ENCODE measurements at regions not wholly inside any gene's neighbourhood (a gene's known extent, or its start where the extent isn't known, plus 50 kb on each side); places are given as distances from the start of the nearest gene placed in this dataset.
"Not testable (repeated sequence)": the region's sequence is repeated elsewhere in the genome, so short reads cannot be mapped to it uniquely, and the experiment has no call there.

DNA sequence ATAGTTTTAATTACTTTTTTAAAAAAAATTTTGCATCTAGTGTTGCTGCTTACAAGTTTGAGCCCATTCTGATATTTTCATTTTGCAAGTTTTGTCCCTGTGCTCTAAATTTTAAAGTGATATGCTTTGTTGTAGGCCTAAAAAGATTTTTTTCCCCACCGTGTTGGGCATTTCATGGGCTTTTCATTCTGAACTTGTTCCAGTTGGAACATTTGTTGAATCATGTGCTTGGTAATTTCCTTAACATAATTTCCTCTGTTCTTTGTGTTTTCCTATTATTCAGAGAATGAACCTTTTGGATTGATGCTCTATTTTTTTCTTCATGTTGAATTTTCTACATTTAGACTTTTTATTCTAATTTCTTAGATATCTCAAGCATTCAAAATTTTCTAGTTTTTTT is 206.4 kb upstream of the SPRY2 start:
- H3K27me3 ChIP-seq (ENCODE audit: control insufficient read depth in 3 of 3, insufficient read depth in 3 of 3, low read length in 3 of 3): no peaks in the 10 kb centered on the region
- H3K27ac ChIP-seq (ENCODE audit: low read depth, low read length): no peak overlapping the region
- H3K9me3 ChIP-seq (ENCODE audit: control insufficient read depth in 3 of 3, low read length in 3 of 3): no peaks in the 10 kb centered on the region
- H3K4me1 ChIP-seq (ENCODE audit: control insufficient read depth in 3 of 3, insufficient read depth in 3 of 3, low read length in 3 of 3): peaks cover 0 to 9% (median 0%) of the 10 kb centered on the region in 3 donors
- H3K9ac ChIP-seq (ENCODE audit: low read depth in 1 of 3, low read length in 3 of 3): no peak overlapping the region
- H3K4me3 ChIP-seq (ENCODE audit: low read length in 3 of 3): no peak overlapping the region
- no peaks in the 10 kb centered on the region for H3K36me3 ChIP-seq (ENCODE audit: control insufficient read depth in 3 of 3, insufficient read depth in 3 of 3, low read length in 3 of 3)

DNA sequence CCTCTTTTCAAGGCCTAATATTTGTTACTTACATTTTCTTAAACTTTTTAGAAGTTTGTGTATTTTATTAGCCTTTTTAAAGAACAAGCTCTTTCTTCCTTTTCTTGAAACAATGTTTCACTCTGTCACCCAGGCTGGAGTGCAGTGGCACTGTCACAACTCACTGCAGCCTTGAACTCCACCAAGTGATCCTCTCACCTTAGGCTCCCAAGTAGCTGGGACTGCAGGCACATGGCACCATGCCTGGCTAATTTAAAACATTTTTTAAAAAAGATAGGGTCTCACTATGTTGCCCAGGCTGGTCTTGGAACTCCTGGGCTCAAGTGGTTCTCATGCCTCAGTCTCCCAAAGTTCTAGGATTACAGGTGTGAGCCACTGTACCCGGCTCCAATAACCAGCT is 192.2 kb upstream of the SPRY2 start:
- Histone ChIP-seq H3K9me3 (ENCODE audit: control insufficient read depth in 3 of 3, low read length in 3 of 3) (no peaks in the 10 kb centered on the region), H3K27me3 (ENCODE audit: control insufficient read depth in 3 of 3, insufficient read depth in 3 of 3, low read length in 3 of 3) (no peaks in the 10 kb centered on the region), H3K9ac (ENCODE audit: low read depth in 1 of 3, low read length in 3 of 3) (no peak overlapping the region), H3K4me3 (ENCODE audit: low read length in 3 of 3) (no peak overlapping the region), H3K36me3 (ENCODE audit: control insufficient read depth in 3 of 3, insufficient read depth in 3 of 3, low read length in 3 of 3) (no peaks in the 10 kb centered on the region), H3K4me1 (ENCODE audit: control insufficient read depth in 3 of 3, insufficient read depth in 3 of 3, low read length in 3 of 3) (no peaks in the 10 kb centered on the region), H3K27ac (ENCODE audit: low read depth, low read length) (no peak overlapping the region)

GRCh38 chr13:80530902-80531301 is 190.0 kb upstream of the SPRY2 start:
- H3K4me3 ChIP-seq (ENCODE audit: low read length in 3 of 3): no peak overlapping the region
- no peak overlapping the region for H3K9ac ChIP-seq (ENCODE audit: low read depth in 1 of 3, low read length in 3 of 3)
- H3K4me1 ChIP-seq (ENCODE audit: control insufficient read depth in 3 of 3, insufficient read depth in 3 of 3, low read length in 3 of 3): no peaks in the 10 kb centered on the region
- no peaks in the 10 kb centered on the region for H3K36me3 ChIP-seq (ENCODE audit: control insufficient read depth in 3 of 3, insufficient read depth in 3 of 3, low read length in 3 of 3)
- no peak overlapping the region for H3K27ac ChIP-seq (ENCODE audit: low read depth, low read length)
- no peaks in the 10 kb centered on the region for H3K9me3 ChIP-seq (ENCODE audit: control insufficient read depth in 3 of 3, low read length in 3 of 3)
- H3K27me3 ChIP-seq (ENCODE audit: control insufficient read depth in 3 of 3, insufficient read depth in 3 of 3, low read length in 3 of 3): no peaks in the 10 kb centered on the region

GRCh38 chr13:80530191-80530590 is 189.3 kb upstream of the SPRY2 start:
- Histone ChIP-seq H3K9ac (ENCODE audit: low read depth in 1 of 3, low read length in 3 of 3) (no peak overlapping the region), H3K36me3 (ENCODE audit: control insufficient read depth in 3 of 3, insufficient read depth in 3 of 3, low read length in 3 of 3) (no peaks in the 10 kb centered on the region), H3K27ac (ENCODE audit: low read depth, low read length) (no peak overlapping the region), H3K4me1 (ENCODE audit: control insufficient read depth in 3 of 3, insufficient read depth in 3 of 3, low read length in 3 of 3) (no peaks in the 10 kb centered on the region), H3K9me3 (ENCODE audit: control insufficient read depth in 3 of 3, low read length in 3 of 3) (no peaks in the 10 kb centered on the region), H3K27me3 (ENCODE audit: control insufficient read depth in 3 of 3, insufficient read depth in 3 of 3, low read length in 3 of 3) (no peaks in the 10 kb centered on the region), H3K4me3 (ENCODE audit: low read length in 3 of 3) (no peak overlapping the region)

DNA sequence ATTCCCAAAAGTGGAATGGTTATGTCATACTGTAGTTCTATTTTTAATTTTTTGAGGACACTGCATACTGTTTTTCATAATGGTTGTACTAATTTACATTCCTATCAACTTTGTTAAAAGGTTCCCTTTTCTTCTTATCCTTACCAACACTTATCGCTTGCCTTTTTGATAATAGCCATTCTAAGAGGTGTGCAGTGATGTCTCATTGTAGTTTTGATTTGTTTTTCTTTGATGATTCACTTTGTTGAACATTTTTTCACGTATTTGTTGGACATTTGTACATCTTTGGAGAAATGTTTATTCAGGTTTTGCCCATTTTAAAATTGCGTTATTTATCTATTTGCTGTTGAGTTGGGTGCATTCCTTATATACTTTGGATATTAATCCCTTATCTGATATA is 188.8 kb upstream of the SPRY2 start:
- no peaks in the 10 kb centered on the region for H3K4me1 ChIP-seq (ENCODE audit: control insufficient read depth in 3 of 3, insufficient read depth in 3 of 3, low read length in 3 of 3)
- H3K27me3 ChIP-seq (ENCODE audit: control insufficient read depth in 3 of 3, insufficient read depth in 3 of 3, low read length in 3 of 3): no peaks in the 10 kb centered on the region
- no peaks in the 10 kb centered on the region for H3K36me3 ChIP-seq (ENCODE audit: control insufficient read depth in 3 of 3, insufficient read depth in 3 of 3, low read length in 3 of 3)
- H3K27ac ChIP-seq (ENCODE audit: low read depth, low read length): no peak overlapping the region
- H3K9ac ChIP-seq (ENCODE audit: low read depth in 1 of 3, low read length in 3 of 3): no peak overlapping the region
- H3K4me3 ChIP-seq (ENCODE audit: low read length in 3 of 3): no peak overlapping the region
- no peaks in the 10 kb centered on the region for H3K9me3 ChIP-seq (ENCODE audit: control insufficient read depth in 3 of 3, low read length in 3 of 3)

DNA sequence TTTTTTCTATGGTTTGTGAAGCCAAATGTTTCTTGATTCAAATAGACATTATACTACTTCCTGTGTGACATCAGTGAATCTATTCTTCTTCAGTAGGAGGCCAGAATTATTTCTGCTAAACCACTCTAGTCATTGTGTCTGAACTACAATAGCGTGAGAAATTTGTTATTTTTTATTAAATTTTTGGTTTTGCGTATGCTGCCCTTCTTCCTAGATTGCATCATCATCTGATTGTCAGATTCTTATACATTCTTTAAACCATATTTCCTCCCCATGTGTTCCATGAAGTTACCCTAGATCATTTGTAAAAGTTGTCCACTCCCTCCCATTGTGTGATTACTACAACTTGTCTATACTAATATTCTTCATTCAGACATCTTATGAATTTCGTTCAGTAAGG is 187.8 kb upstream of the SPRY2 start:
- no peaks in the 10 kb centered on the region for H3K4me1 ChIP-seq (ENCODE audit: control insufficient read depth in 3 of 3, insufficient read depth in 3 of 3, low read length in 3 of 3)
- no peaks in the 10 kb centered on the region for H3K9me3 ChIP-seq (ENCODE audit: control insufficient read depth in 3 of 3, low read length in 3 of 3)
- no peaks in the 10 kb centered on the region for H3K27me3 ChIP-seq (ENCODE audit: control insufficient read depth in 3 of 3, insufficient read depth in 3 of 3, low read length in 3 of 3)
- no peak overlapping the region for H3K27ac ChIP-seq (ENCODE audit: low read depth, low read length)
- H3K36me3 ChIP-seq (ENCODE audit: control insufficient read depth in 3 of 3, insufficient read depth in 3 of 3, low read length in 3 of 3): no peaks in the 10 kb centered on the region
- H3K9ac ChIP-seq (ENCODE audit: low read depth in 1 of 3, low read length in 3 of 3): no peak overlapping the region
- no peak overlapping the region for H3K4me3 ChIP-seq (ENCODE audit: low read length in 3 of 3)

DNA sequence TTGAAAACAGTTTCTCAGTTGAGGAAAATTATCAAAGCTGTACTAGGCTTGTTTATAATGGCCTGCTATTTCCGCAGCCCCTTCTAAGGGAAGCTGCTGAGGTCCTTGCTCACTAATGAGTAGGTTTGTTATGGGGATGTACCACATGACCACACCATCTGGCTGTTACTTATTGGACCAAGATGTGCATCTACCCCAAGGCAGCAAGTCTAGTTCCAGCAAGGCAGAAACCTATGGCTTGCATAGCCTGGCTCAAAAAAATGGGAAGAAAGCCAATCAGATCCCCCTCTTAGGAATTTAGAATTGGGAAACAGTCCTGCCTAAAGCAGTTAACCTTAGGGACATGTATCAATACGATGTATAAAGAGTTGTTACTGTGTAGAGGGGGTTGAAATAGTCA is 186.5 kb upstream of the SPRY2 start:
- H3K9ac ChIP-seq (ENCODE audit: low read depth in 1 of 3, low read length in 3 of 3): no peak overlapping the region
- no peaks in the 10 kb centered on the region for H3K4me1 ChIP-seq (ENCODE audit: control insufficient read depth in 3 of 3, insufficient read depth in 3 of 3, low read length in 3 of 3)
- no peaks in the 10 kb centered on the region for H3K27me3 ChIP-seq (ENCODE audit: control insufficient read depth in 3 of 3, insufficient read depth in 3 of 3, low read length in 3 of 3)
- no peaks in the 10 kb centered on the region for H3K9me3 ChIP-seq (ENCODE audit: control insufficient read depth in 3 of 3, low read length in 3 of 3)
- no peak overlapping the region for H3K4me3 ChIP-seq (ENCODE audit: low read length in 3 of 3)
- no peaks in the 10 kb centered on the region for H3K36me3 ChIP-seq (ENCODE audit: control insufficient read depth in 3 of 3, insufficient read depth in 3 of 3, low read length in 3 of 3)
- H3K27ac ChIP-seq (ENCODE audit: low read depth, low read length): no peak overlapping the region

- Histone ChIP-seq H3K27ac (ENCODE audit: low read depth, low read length) (no peak overlapping the region), H3K36me3 (ENCODE audit: control insufficient read depth in 3 of 3, insufficient read depth in 3 of 3, low read length in 3 of 3) (no peaks in the 10 kb centered on the region), H3K4me3 (ENCODE audit: low read length in 3 of 3) (no peak overlapping the region)
Observed at GRCh38 chr13:80524447-80525215, 183.7 kb upstream of the SPRY2 start.

DNA sequence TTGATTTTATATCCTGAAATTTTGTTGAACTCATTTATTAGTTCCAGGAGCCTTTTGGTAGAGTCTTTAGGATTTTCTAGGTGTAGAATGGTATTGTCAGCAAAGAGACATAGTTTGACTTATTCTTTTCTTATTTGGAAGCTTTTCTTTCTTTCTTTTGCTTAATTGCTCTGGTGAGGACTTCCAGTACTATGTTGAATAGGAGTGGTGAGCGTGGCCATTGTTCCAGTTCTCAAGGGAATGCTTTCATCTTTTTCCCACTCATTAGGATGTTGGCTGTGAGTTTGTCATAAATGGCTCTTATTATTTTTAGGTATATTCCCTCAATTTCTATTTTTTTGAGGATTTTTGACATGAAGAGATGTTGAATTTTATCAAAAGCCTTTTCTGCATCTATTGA is 182.2 kb upstream of the SPRY2 start:
- no peak overlapping the region for H3K9ac ChIP-seq (ENCODE audit: low read depth in 1 of 3, low read length in 3 of 3)
- no peaks in the 10 kb centered on the region for H3K9me3 ChIP-seq (ENCODE audit: control insufficient read depth in 3 of 3, low read length in 3 of 3)
- no peak overlapping the region for H3K4me3 ChIP-seq (ENCODE audit: low read length in 3 of 3)
- no peaks in the 10 kb centered on the region for H3K36me3 ChIP-seq (ENCODE audit: control insufficient read depth in 3 of 3, insufficient read depth in 3 of 3, low read length in 3 of 3)
- no peaks in the 10 kb centered on the region for H3K27me3 ChIP-seq (ENCODE audit: control insufficient read depth in 3 of 3, insufficient read depth in 3 of 3, low read length in 3 of 3)
- no peaks in the 10 kb centered on the region for H3K4me1 ChIP-seq (ENCODE audit: control insufficient read depth in 3 of 3, insufficient read depth in 3 of 3, low read length in 3 of 3)
- no peak overlapping the region for H3K27ac ChIP-seq (ENCODE audit: low read depth, low read length)

More at GRCh38 chr13:80524447-80525215, 183.7 kb upstream of the SPRY2 start:
- Histone ChIP-seq H3K4me1 (ENCODE audit: control insufficient read depth in 3 of 3, insufficient read depth in 3 of 3, low read length in 3 of 3) (no peaks in the 10 kb centered on the region), H3K9me3 (ENCODE audit: control insufficient read depth in 3 of 3, low read length in 3 of 3) (no peaks in the 10 kb centered on the region), H3K27me3 (ENCODE audit: control insufficient read depth in 3 of 3, insufficient read depth in 3 of 3, low read length in 3 of 3) (no peaks in the 10 kb centered on the region), H3K9ac (ENCODE audit: low read depth in 1 of 3, low read length in 3 of 3) (no peak overlapping the region)

- not testable (repeated sequence) for H3K27me3 ChIP-seq (ENCODE audit: control insufficient read depth in 3 of 3, insufficient read depth in 3 of 3, low read length in 3 of 3); H3K4me3 ChIP-seq (ENCODE audit: low read length in 3 of 3); H3K9me3 ChIP-seq (ENCODE audit: control insufficient read depth in 3 of 3, low read length in 3 of 3); H3K27ac ChIP-seq (ENCODE audit: low read depth, low read length); H3K36me3 ChIP-seq (ENCODE audit: control insufficient read depth in 3 of 3, insufficient read depth in 3 of 3, low read length in 3 of 3); H3K4me1 ChIP-seq (ENCODE audit: control insufficient read depth in 3 of 3, insufficient read depth in 3 of 3, low read length in 3 of 3); H3K9ac ChIP-seq (ENCODE audit: low read depth in 1 of 3, low read length in 3 of 3)
Observed at GRCh38 chr13:80522463-80522862, 181.5 kb upstream of the SPRY2 start.
